B cell (primary cell): ENCODE measurements at regions not wholly inside any gene's neighbourhood (a gene's known extent, or its start where the extent isn't known, plus 50 kb on each side); places are given as distances from the start of the nearest gene placed in this dataset.

Source experiments
- CTCF ChIP-seq: fragments of 200-600 bp; IDR thresholded peaks from one replicate; pipeline ENCODE4 v1.8.0; 2022; ENCODE audit warnings: antibody characterized with exemption, mild to moderate bottlenecking
- EZH2 ChIP-seq: IDR thresholded peaks from 2 replicates; pipeline ENCODE4 v1.6.1; 2012; ENCODE audit warnings: borderline replicate concordance, low read depth, mild to moderate bottlenecking, moderate library complexity, low read length; ENCODE audit not compliant: insufficient read depth, poor library complexity, severe bottlenecking

GRCh38 chr15:87369269-87369668, 887.3 kb downstream of the NTRK3 start:
- TF ChIP-seq CTCF (no peak), EZH2 (no peak)
